Body of pancreas (tissue), 4 donors: ENCODE measurements at regions not wholly inside any gene's neighbourhood (a gene's known extent, or its start where the extent isn't known, plus 50 kb on each side); places are given as distances from the start of the nearest gene placed in this dataset.

ENCODE experiments used
- POLR2A ChIP-seq, 3 donors: fragments of 450-650 bp; IDR thresholded peaks; one replicate each; pipeline ENCODE4 v1.6.1; 2016; ENCODE audit warnings: antibody characterized with exemption in 3 of 3, mild to moderate bottlenecking in 2 of 3
- TF ChIP-seq, protein P1 (sequence below), 7 experiments: fragments of 450-650 bp in 4 of 7; fragments of 200-600 bp in 3 of 7; sonication (generic) in 3 of 7; IDR thresholded peaks; one replicate each; pipeline ENCODE4 v1.5.1; 2016 to 2019; ENCODE audit warnings: antibody characterized with exemption in 7 of 7

DNA sequence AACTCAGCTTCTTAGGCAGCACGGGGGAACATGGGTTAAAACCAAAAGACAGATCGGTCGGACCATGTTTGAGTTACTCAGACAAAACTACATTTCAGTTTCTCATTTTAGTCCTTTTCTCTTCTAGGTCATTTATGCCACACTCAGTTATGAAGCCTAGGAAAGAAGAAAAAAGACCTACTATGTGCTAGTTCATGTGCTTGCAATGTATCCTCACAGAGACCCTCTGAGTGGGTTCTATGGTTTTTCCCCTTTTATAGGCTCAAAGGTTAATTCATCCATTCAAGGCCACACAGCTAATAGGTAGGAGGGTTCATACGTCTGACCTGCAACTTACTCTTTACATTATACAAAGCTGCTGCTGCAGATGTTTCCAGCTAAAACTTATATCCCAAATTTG is 104.7 kb upstream of the ZNF438 start:
- TF ChIP-seq, protein P1, sequence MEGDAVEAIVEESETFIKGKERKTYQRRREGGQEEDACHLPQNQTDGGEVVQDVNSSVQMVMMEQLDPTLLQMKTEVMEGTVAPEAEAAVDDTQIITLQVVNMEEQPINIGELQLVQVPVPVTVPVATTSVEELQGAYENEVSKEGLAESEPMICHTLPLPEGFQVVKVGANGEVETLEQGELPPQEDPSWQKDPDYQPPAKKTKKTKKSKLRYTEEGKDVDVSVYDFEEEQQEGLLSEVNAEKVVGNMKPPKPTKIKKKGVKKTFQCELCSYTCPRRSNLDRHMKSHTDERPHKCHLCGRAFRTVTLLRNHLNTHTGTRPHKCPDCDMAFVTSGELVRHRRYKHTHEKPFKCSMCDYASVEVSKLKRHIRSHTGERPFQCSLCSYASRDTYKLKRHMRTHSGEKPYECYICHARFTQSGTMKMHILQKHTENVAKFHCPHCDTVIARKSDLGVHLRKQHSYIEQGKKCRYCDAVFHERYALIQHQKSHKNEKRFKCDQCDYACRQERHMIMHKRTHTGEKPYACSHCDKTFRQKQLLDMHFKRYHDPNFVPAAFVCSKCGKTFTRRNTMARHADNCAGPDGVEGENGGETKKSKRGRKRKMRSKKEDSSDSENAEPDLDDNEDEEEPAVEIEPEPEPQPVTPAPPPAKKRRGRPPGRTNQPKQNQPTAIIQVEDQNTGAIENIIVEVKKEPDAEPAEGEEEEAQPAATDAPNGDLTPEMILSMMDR (IDR thresholded peaks at IDR 0.05), result no peak
- no peak for TF ChIP-seq POLR2A (IDR thresholded peaks at IDR 0.05)
